Gastroesophageal sphincter (tissue), 4 donors: ENCODE measurements at regions not wholly inside any gene's neighbourhood (a gene's known extent, or its start where the extent isn't known, plus 50 kb on each side); places are given as distances from the start of the nearest gene placed in this dataset.

Experiments
- ATAC-seq: fragments of 150-250 bp; one replicate; pipeline ENCODE4 v1.9.1; 2016; ENCODE audit warnings: mild to moderate bottlenecking, moderate library complexity
- H3K27ac ChIP-seq, 4 donors: fragments of 200-600 bp; sonication (generic) in 3 of 4; 1 replicate in 3 of 4; 2 replicates in 1 of 4; pipeline ENCODE4 v1.5.1; 2016 to 2019
- H3K27me3 ChIP-seq: fragments of 200-600 bp; sonication (generic); one replicate; pipeline ENCODE4 v1.5.1; 2019
- H3K36me3 ChIP-seq, 2 donors: fragments of 200-600 bp; sonication (generic); one replicate each; pipeline ENCODE4 v1.5.1; 2019; ENCODE audit warnings: control low read depth in 1 of 2
- H3K4me1 ChIP-seq, 3 donors: fragments of 200-600 bp; sonication (generic); 1 replicate in 2 of 3; 2 replicates in 1 of 3; pipeline ENCODE4 v1.5.1; 2016 to 2019; ENCODE audit warnings: control low read depth in 2 of 3
- H3K4me3 ChIP-seq, 2 donors: fragments of 200-600 bp; sonication (generic); one replicate each; pipeline ENCODE4 v1.5.1; 2019; ENCODE audit warnings: mild to moderate bottlenecking in 1 of 2, moderate library complexity in 1 of 2
- H3K9me3 ChIP-seq, 3 donors: fragments of 200-600 bp; sonication (generic); one replicate each; pipeline ENCODE4 v1.5.1; 2017 to 2019; ENCODE audit warnings: control low read depth in 2 of 3
- EP300 ChIP-seq: sonication (generic); formaldehyde crosslinking; IDR thresholded peaks from one replicate; pipeline ENCODE4 v1.6.1; 2017; ENCODE audit warnings: antibody characterized with exemption, mild to moderate bottlenecking
- POLR2A ChIP-seq, 2 donors: fragments of 450-650 bp; IDR thresholded peaks; one replicate each; pipeline ENCODE4 v1.6.1; 2017; ENCODE audit warnings: antibody characterized with exemption in 2 of 2, mild to moderate bottlenecking in 2 of 2, moderate library complexity in 1 of 2
- POLR2AphosphoS5 ChIP-seq: sonication (generic); formaldehyde crosslinking; IDR thresholded peaks from one replicate; pipeline ENCODE4 v1.6.1; 2017; ENCODE audit warnings: antibody characterized with exemption
- WGBS, 2 donors: methylation state at CpG; one replicate each; pipeline ENCODE4 v1.1.5; 2018; ENCODE audit warnings: low coverage in 1 of 2; 5-methylcytosine and 5-hydroxymethylcytosine counted together
- TF ChIP-seq, protein P1 (sequence below), 4 experiments: fragments of 200-600 bp in 2 of 4; fragments of 450-650 bp in 2 of 4; sonication (generic) in 1 of 4; IDR thresholded peaks; one replicate each; pipeline ENCODE4 v1.5.1; 2017 to 2019; ENCODE audit warnings: antibody characterized with exemption in 4 of 4, mild to moderate bottlenecking in 2 of 4, moderate library complexity in 2 of 4

DNA sequence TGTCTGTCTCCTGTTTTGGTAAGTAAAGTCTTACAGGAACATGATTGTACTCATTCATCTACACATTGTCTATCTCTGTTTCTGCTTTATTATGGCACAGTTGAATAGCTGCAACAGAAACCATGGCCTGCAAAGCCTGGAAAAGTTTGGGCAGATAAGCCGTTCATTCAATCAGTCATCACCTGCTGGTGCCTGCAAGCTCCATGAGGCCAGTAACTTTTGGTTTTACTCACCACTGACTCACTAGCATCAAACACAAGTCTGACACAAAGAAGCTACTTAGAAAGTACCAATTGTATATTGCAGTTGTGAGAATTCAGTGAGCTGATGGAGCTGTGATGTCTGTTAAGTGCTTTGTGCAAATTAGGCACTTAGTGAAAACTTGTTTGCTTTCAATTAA, 373.6 kb upstream of the SGCD start:
- no peaks in the 10 kb centered on the region for H3K4me1 ChIP-seq
- ATAC-seq: no peak
- no peak overlapping the region for H3K4me3 ChIP-seq
- no peaks in the 10 kb centered on the region for H3K9me3 ChIP-seq
- H3K27ac ChIP-seq: no peak overlapping the region
- no peak for TF ChIP-seq POLR2AphosphoS5
- TF ChIP-seq POLR2A (IDR thresholded peaks at IDR 0.05): no peak
- TF ChIP-seq, protein P1, sequence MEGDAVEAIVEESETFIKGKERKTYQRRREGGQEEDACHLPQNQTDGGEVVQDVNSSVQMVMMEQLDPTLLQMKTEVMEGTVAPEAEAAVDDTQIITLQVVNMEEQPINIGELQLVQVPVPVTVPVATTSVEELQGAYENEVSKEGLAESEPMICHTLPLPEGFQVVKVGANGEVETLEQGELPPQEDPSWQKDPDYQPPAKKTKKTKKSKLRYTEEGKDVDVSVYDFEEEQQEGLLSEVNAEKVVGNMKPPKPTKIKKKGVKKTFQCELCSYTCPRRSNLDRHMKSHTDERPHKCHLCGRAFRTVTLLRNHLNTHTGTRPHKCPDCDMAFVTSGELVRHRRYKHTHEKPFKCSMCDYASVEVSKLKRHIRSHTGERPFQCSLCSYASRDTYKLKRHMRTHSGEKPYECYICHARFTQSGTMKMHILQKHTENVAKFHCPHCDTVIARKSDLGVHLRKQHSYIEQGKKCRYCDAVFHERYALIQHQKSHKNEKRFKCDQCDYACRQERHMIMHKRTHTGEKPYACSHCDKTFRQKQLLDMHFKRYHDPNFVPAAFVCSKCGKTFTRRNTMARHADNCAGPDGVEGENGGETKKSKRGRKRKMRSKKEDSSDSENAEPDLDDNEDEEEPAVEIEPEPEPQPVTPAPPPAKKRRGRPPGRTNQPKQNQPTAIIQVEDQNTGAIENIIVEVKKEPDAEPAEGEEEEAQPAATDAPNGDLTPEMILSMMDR (IDR thresholded peaks at IDR 0.05): no peak
- no peak for TF ChIP-seq EP300
- H3K36me3 ChIP-seq: no peaks in the 10 kb centered on the region
- no peaks in the 10 kb centered on the region for H3K27me3 ChIP-seq
- 63% methylated on average over 1 of the region's 1 CpG; no CpG with 5 or more reads in 1 of the 2 donors for WGBS, 2 donors

DNA sequence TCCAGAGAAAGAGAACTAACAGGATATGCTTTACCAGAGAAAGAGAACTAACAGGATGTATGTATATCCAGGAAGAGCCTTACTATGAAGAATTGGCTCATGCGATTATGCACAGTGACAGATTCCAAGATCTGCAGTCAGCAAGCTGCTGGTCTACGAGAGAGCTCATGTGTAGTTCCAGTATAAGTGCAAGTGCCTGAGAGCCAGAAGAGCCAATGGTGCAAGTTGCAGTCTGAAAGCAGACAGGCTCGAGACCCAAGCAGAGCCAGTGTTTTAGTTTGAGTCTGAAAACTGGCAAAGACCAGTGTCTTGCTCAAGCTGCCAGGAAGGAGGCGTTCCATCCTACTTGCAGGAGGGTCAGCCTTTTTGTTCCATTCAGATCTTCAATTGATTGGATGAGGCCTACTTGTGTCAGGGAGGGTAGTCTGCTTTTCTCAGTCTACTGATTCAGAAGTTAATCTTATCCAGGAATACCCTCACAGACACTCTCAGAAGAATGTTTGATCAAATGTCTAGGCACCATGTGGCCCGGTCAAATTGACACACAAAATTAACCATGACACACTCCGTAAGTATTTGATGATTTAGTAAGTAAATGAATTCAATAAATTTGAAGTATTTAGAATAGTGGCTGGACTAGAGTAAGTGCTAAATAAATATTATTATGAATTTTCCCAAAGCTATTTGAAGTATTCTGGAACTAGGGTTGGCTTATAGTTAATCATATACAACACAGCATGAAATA, 372.1 kb upstream of the SGCD start:
- no peak for ATAC-seq
- Histone ChIP-seq H3K4me1 (no peaks in the 10 kb centered on the region), H3K27ac (no peak overlapping the region), H3K36me3 (no peaks in the 10 kb centered on the region), H3K9me3 (no peaks in the 10 kb centered on the region), H3K27me3 (no peaks in the 10 kb centered on the region), H3K4me3 (no peak overlapping the region)
- 74 to 86% methylated on average over 3 to 5 of the region's 6 CpGs for WGBS, 2 donors
- TF ChIP-seq, protein P1 (IDR thresholded peaks at IDR 0.05): no peak
- no peak for TF ChIP-seq POLR2AphosphoS5
- no peak for TF ChIP-seq POLR2A (IDR thresholded peaks at IDR 0.05)
- TF ChIP-seq EP300: no peak

DNA sequence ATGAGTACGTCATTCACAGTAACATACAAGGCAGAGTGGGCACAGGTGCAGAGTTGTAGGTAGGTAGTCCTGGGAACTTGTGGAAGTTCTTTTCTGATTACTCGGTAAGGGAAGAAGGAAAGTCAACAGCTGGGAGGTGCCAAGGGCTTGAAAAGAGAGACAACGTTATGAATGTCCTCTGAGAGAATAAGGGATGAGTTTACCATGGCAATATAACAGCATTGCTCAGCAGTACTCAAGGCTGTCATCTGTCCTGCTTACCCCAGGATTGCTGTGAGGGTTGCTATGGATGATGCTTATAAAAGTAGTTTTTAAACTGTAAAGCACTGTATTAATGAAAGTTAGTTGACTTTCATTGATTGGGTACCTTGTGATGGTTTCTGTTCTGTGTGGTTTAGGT, 369.1 kb upstream of the SGCD start:
- 88 to 90% methylated on average over 2 to 3 of the region's 3 CpGs for WGBS, 2 donors
- Histone ChIP-seq H3K27ac (no peak overlapping the region), H3K27me3 (no peaks in the 10 kb centered on the region), H3K4me3 (no peak overlapping the region), H3K4me1 (no peaks in the 10 kb centered on the region), H3K9me3 (no peaks in the 10 kb centered on the region), H3K36me3 (no peaks in the 10 kb centered on the region)
- no peak for ATAC-seq
- no peak for TF ChIP-seq POLR2A (IDR thresholded peaks at IDR 0.05)
- TF ChIP-seq, protein P1 (IDR thresholded peaks at IDR 0.05): no peak
- no peak for TF ChIP-seq EP300
- no peak for TF ChIP-seq POLR2AphosphoS5

DNA sequence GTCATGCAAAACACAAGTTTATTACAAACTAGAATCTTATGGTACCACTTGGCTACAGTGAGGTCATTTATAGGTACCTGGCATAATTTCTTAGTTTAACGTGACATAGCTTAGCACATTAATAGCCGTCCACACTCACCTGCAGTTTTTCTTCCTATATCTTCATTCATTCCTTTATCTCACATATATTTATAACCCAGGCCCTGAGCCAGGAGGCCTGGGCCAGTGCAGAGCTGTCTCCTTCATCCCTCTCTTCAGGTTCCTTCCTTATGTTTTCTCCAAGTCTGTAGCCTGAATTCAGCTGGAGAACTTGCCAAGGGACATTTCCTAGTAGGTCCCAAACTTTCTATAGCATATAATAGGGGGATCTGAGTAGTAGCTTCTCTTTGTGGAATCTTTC, 367.9 kb upstream of the SGCD start:
- no peaks in the 10 kb centered on the region for H3K27me3 ChIP-seq
- H3K9me3 ChIP-seq: no peaks in the 10 kb centered on the region
- no peak for ATAC-seq
- H3K27ac ChIP-seq: no peak overlapping the region
- no peaks in the 10 kb centered on the region for H3K36me3 ChIP-seq
- H3K4me3 ChIP-seq: no peak overlapping the region
- TF ChIP-seq, protein P1 (IDR thresholded peaks at IDR 0.05): no peak
- TF ChIP-seq POLR2AphosphoS5 (no peak), EP300 (no peak), POLR2A (IDR thresholded peaks at IDR 0.05) (no peak)
- WGBS, 2 donors: 55 to 60% methylated on average over 1 to 2 of the region's 2 CpGs
- H3K4me1 ChIP-seq: no peaks in the 10 kb centered on the region

DNA sequence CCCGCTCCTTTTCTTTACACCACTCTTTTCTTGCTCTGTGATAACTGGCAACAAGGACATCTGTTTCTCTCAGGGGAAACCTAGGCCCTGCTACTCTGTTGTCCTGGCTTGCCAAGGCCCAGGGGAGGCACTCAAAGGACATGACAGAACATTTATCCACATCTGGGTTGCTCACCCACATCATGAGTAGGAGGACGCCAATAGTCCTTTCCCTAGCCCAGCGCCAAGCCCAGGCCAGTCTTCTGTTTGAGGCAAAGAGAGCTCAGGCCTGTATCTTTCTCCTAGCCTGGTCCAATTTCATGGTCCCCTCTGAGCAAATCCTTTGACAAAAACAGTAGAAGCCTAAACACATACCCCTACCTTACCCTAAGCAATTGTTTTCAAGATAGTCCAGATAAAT, 366.8 kb upstream of the SGCD start:
- WGBS, 2 donors: 100% methylated on average over 1 of the region's 3 CpGs
- H3K4me1 ChIP-seq: no peaks in the 10 kb centered on the region
- H3K36me3 ChIP-seq: no peaks in the 10 kb centered on the region
- no peak for ATAC-seq
- no peak overlapping the region for H3K27ac ChIP-seq
- H3K9me3 ChIP-seq: no peaks in the 10 kb centered on the region
- H3K27me3 ChIP-seq: no peaks in the 10 kb centered on the region
- TF ChIP-seq POLR2AphosphoS5 (no peak), EP300 (no peak), POLR2A (IDR thresholded peaks at IDR 0.05) (no peak)
- TF ChIP-seq, protein P1 (IDR thresholded peaks at IDR 0.05): no peak
- H3K4me3 ChIP-seq: no peak overlapping the region
